Activated T-cell treated with anti-CD3 and anti-CD28 coated beads, Interleukin-2, amount 50 U/mL, for 48 hours (primary cell): ENCODE measurements at regions not wholly inside any gene's neighbourhood (a gene's known extent, or its start where the extent isn't known, plus 50 kb on each side); places are given as distances from the start of the nearest gene placed in this dataset.
"Not testable (repeated sequence)": the region's sequence is repeated elsewhere in the genome, so short reads cannot be mapped to it uniquely, and the experiment has no call there.

Source experiments
- DNase-seq, 2 experiments: peaks; one replicate each; pipeline ENCODE4 v3.0.0-alpha.2; 2020

DNA sequence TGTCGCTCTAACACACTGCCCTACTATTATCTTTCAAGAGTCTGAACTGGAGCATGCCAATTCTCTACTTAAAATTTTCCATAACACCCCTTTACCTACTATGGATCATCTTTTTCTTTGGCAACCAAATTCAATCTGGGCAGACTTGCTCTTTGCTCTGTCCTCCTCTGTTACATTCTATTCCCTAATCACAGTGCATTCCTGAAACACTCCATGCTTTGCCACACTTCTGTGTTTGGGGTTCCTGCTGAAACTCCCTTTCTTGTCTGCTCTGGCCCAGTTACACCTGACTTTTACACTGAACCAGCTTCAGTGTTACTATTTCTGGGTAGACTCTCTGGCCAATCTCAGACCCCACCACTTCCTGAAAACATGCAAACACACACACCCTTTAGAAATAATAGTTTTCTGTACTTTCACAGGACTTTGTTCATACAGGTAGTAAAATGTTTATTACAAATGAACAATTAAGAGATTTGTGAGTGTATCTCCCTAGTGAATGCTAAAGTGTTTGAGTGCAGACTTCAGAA is 119.9 kb upstream of the DCC start:
- no peak for DNase-seq

GRCh38 chr18:52222211-52222610 is 117.8 kb upstream of the DCC start:
- DNase-seq, result no peak

DNA sequence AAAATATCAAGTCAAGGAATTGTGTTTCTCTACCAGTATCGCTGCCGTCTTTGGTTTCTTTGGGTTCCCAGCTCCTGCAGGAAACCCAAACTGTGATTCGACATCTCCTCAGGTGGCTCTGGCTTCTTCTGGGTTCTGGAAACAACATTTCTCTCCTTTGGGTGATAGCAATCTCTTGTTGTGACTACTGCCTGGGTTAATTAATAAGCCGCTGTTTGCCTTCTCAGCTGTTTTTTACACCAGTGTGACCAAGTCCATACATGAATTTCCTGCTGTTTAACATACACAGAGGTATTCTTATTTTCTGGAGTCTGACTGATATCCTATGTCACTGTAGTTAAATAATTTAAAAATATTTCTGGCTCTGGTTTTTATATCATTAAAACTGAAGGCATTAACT is 112.5 kb upstream of the DCC start:
- no peak for DNase-seq

GRCh38 chr18:52228166-52228565 is 111.8 kb upstream of the DCC start:
- DNase-seq, result no peak

DNA sequence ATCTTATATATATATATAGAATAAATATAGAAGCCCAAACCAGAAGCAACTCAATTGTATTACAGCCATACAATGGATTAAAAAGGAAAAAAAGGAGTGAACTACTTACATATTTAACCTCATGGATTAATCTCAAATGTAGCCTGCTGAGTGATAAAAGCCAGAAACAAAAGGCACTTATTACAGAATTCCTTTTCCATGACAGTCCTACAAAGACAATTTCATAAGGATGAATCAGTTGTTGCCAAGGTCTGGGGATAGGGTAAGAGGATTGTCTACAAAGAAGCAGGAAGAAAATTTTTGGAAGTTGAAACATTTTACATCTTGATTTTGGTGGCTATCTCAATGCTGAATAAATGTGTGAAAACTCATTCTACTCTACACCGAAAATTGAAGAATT is 103.9 kb upstream of the DCC start:
- DNase-seq, result no peak

DNA sequence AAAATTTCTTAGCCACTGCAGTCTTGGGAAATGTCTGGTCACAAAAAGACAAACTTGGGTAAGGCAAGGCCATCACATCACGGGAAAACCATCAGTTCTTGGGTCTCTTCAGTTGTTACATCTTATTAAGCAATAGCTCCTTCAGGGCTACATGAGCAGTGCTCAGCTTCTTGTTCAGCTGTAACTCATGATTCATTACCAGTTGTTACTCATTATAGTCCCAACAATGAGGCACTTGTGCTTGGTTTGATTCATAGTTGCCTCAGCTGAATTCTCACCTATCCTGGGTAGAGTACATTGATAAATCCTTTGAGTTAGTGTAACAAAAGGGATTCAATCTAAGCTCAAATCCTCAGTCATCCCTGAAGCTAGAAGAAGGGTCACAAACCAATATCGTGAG is 102.4 kb upstream of the DCC start:
- DNase-seq, result no peak

- no peak for DNase-seq
These were observed 97.3 kb upstream of the DCC start for GRCh38 chr18:52242711-52243110.

GRCh38 chr18:52244658-52245057 is 95.3 kb upstream of the DCC start:
- DNase-seq, result no peak

DNA sequence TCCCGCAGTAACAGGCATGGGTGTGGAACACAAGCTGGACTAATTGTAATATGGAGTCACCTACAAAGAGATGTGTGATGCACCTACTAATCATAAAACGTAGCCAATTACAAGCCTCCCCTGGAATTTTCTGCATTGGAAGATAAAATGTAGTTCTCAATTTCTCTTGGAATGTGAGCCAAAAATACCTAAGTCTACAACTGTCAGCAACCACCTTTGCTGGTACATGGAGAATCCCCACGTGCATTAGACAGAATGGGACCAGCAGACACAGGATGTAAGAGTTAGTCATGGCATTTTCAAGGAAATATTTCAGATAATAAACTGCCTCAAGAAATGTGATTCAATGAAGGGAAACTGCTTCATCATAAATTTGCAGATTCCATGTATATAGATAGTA is 85.6 kb upstream of the DCC start:
- DNase-seq, result no peak

DNA sequence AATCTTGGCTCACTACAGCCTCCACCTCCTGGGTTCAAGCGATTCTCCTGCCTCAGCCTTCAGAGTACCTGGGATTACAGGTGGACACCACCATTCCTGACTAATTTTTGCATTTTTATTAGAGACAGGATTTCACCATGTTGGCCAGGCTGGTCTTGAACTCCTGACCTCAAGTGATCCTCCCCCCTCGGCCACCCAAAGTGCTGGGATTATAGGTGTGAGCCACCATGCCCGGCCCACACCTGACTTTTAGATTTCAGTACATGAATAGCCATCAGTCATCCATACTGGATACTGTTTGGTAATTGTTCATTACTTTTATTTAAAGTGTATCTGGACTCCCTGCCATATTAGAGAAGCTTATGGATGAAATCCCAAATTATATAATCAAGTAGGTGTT is 82.6 kb upstream of the DCC start:
- DNase-seq, result not testable (repeated sequence)

DNA sequence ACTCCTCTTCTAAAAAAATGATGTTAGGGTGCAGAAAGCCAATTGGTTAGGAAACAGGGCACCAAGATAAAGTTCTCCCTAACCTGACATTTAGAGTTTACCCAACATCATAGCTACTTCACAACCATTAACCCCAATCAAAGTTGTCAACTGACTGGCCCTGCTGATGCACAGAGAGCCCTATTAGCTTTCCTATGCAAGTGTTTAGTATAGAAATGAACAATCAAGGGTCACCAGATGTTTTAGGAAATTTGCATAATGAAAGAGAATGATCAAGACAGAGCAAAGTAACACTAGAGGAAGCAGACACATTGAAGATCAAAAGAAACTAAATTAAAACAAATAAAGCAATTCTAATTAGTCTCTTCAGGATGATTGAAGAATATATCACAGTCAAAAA is 64.2 kb upstream of the DCC start:
- no peak for DNase-seq

DNA sequence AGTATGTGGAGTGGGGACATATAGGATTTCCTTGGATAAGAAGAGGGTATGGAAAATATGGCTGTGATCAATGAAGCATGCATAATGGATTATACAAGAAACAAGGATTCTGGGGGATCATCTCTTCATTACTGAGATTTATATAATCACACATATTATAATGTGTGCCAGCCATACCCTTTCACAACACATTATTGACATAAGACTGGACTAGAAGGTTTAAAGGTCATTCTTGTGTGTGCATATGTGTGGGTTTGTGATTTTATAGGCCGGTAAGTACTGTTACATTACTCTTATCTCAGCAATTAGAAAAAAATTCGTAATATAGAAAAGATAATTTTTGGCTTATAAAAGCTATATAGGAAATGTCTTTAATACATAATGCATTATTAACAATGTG is 62.2 kb upstream of the DCC start:
- DNase-seq, result no peak

- no peak for DNase-seq
These were observed 61.8 kb upstream of the DCC start for GRCh38 chr18:52278191-52278590.

DNA sequence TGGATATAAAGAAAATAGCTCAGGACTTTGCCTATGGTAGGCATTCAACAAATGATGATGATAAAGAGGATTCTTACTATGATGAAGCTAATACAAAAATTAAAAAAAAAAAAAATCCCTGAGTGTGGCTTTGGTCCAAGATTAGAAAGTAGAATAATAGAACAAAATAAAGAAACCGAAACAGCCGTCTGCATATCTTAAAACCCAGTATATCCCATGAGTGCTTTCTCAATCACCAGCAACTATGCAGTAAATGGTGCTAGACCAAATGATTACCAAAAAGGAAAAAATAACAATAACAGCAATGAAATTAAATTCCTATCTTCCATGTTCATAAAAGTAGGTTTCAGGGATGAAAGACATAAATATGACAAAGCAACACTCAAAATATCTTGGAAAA is 59.3 kb upstream of the DCC start:
- DNase-seq, result no peak

GRCh38 chr18:52283927-52284326 is 56.1 kb upstream of the DCC start:
- DNase-seq, result no peak

DNA sequence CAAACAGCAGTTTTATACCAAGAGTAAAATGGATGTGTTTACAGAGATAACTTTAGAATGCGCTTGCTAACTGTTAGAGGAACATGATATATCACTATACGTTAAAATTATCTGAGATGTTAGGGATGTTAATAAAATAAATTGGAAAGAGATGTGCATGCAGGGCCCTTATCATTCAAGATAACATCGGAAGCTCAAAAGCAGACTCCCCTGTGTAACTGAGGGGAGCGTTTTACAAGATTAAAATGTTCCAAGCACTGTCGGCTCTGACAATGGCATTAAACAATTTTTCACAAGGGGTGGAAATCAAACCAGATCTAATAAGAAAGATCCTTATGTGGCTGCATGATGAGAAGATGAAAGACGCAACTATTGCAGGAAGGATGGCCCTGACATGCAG is 53.3 kb upstream of the DCC start:
- no peak for DNase-seq

- no peak for DNase-seq
These were observed 52.8 kb upstream of the DCC start for GRCh38 chr18:52287151-52287550.

- DNase-seq, result peak; percentile 20 to 28
These were observed 51.5 kb upstream of the DCC start for GRCh38 chr18:52288403-52289004.

GRCh38 chr18:52289392-52289791 is 50.6 kb upstream of the DCC start:
- no peak for DNase-seq
